Neutrophil (primary cell): ENCODE measurements at regions not wholly inside any gene's neighbourhood (a gene's known extent, or its start where the extent isn't known, plus 50 kb on each side); places are given as distances from the start of the nearest gene placed in this dataset.

Experiments
- H3K27ac ChIP-seq: fragments of 200-600 bp; sonication (generic); 2 replicates; pipeline ENCODE4 v1.5.1; 2016; ENCODE audit warnings: mild to moderate bottlenecking, moderate library complexity
- H3K27me3 ChIP-seq: fragments of 200-600 bp; sonication (generic); 2 replicates; pipeline ENCODE4 v1.6.0; 2016; ENCODE audit warnings: mild to moderate bottlenecking
- H3K36me3 ChIP-seq: fragments of 200-600 bp; sonication (generic); 2 replicates; pipeline ENCODE4 v1.5.1; 2017
- H3K4me1 ChIP-seq, 2 experiments: fragments of 200-600 bp in 1 of 2; sonication (generic) in 1 of 2; 1 replicate in 1 of 2; 2 replicates in 1 of 2; pipeline versions ENCODE4 v1.5.1 to v1.6.1; 2013 to 2016; ENCODE audit warnings: low read depth in 1 of 2, low read length in 1 of 2, mild to moderate bottlenecking in 1 of 2, moderate library complexity in 1 of 2; ENCODE audit not compliant: control insufficient read depth in 1 of 2, insufficient read depth in 1 of 2
- H3K4me3 ChIP-seq, 2 experiments: fragments of 200-600 bp in 1 of 2; sonication (generic) in 1 of 2; 1 replicate in 1 of 2; 2 replicates in 1 of 2; pipeline ENCODE4 v1.5.1; 2013 to 2016; ENCODE audit warnings: low read depth in 1 of 2, low read length in 1 of 2, mild to moderate bottlenecking in 1 of 2, moderate library complexity in 1 of 2
- H3K9me3 ChIP-seq: fragments of 200-600 bp; sonication (generic); 2 replicates; pipeline ENCODE4 v1.5.1; 2016
- CTCF ChIP-seq: fragments of 200-600 bp; sonication (generic); IDR thresholded peaks from 2 replicates; pipeline ENCODE4 v1.5.1; 2016; ENCODE audit warnings: antibody characterized with exemption

GRCh38 chr6:11370191-11371018, 137.9 kb upstream of the NEDD9 start:
- peaks cover 67 to 94% of the 10 kb centered on the region in 2 experiments for H3K4me1 ChIP-seq
- H3K9me3 ChIP-seq = no peaks in the 10 kb centered on the region
- TF ChIP-seq CTCF = no peak
- peaks cover 24% of the 10 kb centered on the region for H3K36me3 ChIP-seq
- peak overlapping the region; percentile 67 for H3K27ac ChIP-seq
- H3K27me3 ChIP-seq = no peaks in the 10 kb centered on the region
- no peak overlapping the region for H3K4me3 ChIP-seq

GRCh38 chr6:11368760-11369159, 136.3 kb upstream of the NEDD9 start:
- H3K36me3 ChIP-seq = peaks cover 22% of the 10 kb centered on the region
- peaks cover 67 to 94% of the 10 kb centered on the region in 2 experiments for H3K4me1 ChIP-seq
- H3K9me3 ChIP-seq = no peaks in the 10 kb centered on the region
- H3K27ac ChIP-seq = peak overlapping the region; percentile 67
- H3K27me3 ChIP-seq = no peaks in the 10 kb centered on the region
- TF ChIP-seq CTCF = no peak
- no peak overlapping the region for H3K4me3 ChIP-seq

GRCh38 chr6:11368264-11368663, 135.8 kb upstream of the NEDD9 start:
- no peak for TF ChIP-seq CTCF
- H3K27ac ChIP-seq = peak overlapping the region; percentile 79
- H3K36me3 ChIP-seq = peaks cover 27% of the 10 kb centered on the region
- no peaks in the 10 kb centered on the region for H3K9me3 ChIP-seq
- H3K4me3 ChIP-seq = no peak overlapping the region
- peaks cover 63 to 92% of the 10 kb centered on the region in 2 experiments for H3K4me1 ChIP-seq
- no peaks in the 10 kb centered on the region for H3K27me3 ChIP-seq

GRCh38 chr6:11367638-11368199, 135.3 kb upstream of the NEDD9 start:
- H3K27me3 ChIP-seq = no peaks in the 10 kb centered on the region
- peak overlapping the region; percentile 79 for H3K27ac ChIP-seq
- peak overlapping the region in 1 of 2 experiments; percentile 8 for H3K4me3 ChIP-seq
- no peak for TF ChIP-seq CTCF
- H3K4me1 ChIP-seq = peaks cover 57 to 90% of the 10 kb centered on the region in 2 experiments
- no peaks in the 10 kb centered on the region for H3K9me3 ChIP-seq
- peaks cover 29% of the 10 kb centered on the region for H3K36me3 ChIP-seq

GRCh38 chr6:11366934-11367637, 134.6 kb upstream of the NEDD9 start:
- Histone ChIP-seq H3K27ac (peak overlapping the region; percentile 79), H3K36me3 (peaks cover 31% of the 10 kb centered on the region)

More at GRCh38 chr6:11366934-11367637, 134.6 kb upstream of the NEDD9 start:
- Histone ChIP-seq H3K27me3 (no peaks in the 10 kb centered on the region), H3K4me1 (peaks cover 56 to 84% of the 10 kb centered on the region in 2 experiments), H3K4me3 (peak overlapping the region in 1 of 2 experiments; percentile 30), H3K9me3 (no peaks in the 10 kb centered on the region)
- no peak for TF ChIP-seq CTCF
